ENCODE measurements at regions not wholly inside any gene's neighbourhood (a gene's known extent, or its start where the extent isn't known, plus 50 kb on each side); places are given as distances from the start of the nearest gene placed in this dataset.
"Not testable (repeated sequence)": the region's sequence is repeated elsewhere in the genome, so short reads cannot be mapped to it uniquely, and the experiment has no call there.

DNA sequence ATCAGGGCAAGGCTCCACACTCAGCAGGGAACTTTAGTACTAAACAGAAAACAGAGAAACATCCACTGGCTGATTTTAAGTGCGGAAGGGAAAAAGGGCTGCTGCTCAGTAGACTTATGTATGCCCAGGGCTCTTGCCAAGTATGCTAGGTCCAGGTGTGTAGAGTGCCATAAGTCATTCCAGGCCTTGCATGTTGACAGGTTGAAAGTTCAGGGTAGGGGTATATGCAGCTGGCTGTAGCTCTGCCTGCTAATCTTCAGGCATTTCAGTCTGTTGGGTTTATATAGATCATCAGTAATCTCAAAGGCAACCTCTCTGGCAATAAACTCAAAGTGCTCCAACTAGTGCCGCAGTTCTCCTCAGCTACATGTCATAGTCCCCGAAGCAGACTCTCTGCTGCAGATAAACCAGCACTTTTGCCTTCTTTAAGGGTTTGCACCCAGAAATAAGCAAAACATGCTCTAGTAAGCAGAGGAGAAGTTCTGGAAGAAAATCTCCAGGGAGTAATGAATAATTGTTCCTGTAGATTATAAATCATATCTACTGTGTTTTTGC lies 134.9 kb upstream of the GRIA3 start:
- intact Hi-C loops (cut with DNase I) = no loop called here

GRCh38 chrX:123060986-123061385 lies 123.1 kb upstream of the GRIA3 start:
- no peak for DNase-seq (ENCODE audit: low spot score)
- intact Hi-C loops (cut with DNase I) = no loop called here

More for the DNA sequence above, 134.9 kb upstream of the GRIA3 start:
- no peak for DNase-seq (ENCODE audit: low spot score)

GRCh38 chrX:123064053-123064452 lies 120.0 kb upstream of the GRIA3 start:
- intact Hi-C loops (cut with DNase I) = no loop called here
- no peak for DNase-seq (ENCODE audit: low spot score)

DNA sequence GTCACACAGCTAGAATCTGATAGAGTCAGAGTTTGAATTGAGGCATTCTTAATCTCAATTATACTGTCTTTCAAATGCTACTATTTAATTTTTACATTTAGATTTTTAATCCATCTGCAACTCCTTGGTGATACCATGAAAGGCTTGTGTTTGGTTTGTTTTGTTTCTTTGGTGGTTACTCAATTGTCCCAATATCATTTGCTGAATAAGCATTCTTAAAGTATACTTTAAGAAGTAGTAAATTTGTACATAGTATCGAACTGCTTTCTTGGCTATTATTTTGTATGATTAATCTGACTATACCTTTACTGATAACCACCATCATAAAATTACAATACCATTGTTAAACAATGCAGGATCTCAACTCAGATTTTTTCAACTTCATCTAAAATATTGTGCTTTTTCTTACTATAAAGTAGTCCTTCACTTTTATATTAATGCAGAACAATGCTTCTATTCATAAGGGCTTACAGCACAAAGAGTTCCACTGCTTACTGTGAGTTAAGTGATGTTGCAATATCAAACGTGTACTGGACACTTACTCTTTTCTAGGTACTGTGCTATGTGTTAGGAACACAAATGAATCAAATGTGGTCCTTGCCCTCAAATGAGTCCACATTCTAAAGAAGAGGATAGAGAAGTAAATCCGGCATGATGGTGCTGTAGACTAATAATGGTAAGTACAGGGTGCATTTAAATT lies 111.2 kb upstream of the GRIA3 start:
- no peak for DNase-seq (ENCODE audit: low spot score)
- intact Hi-C loops (cut with DNase I) = no loop called here

DNA sequence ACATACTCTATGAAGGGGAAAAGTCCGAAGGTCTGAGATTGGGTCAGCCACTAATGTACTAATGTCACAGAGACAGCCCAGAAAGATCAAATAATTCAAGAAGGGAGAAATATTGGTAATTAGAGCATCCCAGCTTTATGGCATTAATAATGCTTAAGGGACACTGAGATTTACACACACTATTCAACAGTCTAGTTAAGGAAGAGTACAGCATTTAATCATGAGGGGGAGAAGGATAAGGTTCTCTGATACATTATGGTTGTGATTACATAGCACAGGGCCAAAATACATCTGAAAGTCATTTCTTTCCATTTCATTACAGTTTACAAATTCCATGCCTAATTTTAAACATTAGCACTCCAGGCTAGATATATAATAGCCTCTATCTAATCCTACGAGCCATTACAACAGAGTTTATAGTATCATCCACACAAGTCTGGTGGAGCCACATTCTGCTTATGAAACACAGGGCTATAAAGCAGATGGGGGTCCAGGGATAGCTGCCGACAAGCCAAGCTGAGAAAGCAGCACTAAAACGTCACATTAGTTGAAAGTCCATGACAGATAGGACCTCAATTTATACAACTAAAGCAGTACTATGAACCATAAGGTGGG lies 108.0 kb upstream of the GRIA3 start:
- intact Hi-C loops (cut with DNase I) = no loop called here
- no peak for DNase-seq (ENCODE audit: low spot score)

DNA sequence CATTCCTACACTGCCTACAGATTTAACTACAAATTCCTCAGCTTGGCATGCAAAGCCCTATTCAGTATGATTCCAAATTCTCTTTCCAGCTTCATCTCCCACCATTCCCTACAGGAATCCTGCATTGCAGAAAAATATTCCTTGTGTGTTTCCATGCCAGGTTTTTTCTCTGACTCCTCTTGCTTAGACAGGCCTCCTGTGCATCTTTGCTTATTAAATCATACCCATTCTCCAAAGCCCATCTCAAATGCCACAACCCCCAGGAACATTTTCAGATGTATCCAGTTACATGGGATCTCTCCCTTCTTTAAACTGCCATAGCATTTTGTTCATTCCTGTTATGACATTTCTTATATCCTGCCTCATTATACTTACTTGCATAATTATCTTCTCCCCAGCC lies 106.4 kb upstream of the GRIA3 start:
- intact Hi-C loops (cut with DNase I) = no loop called here
- no peak for DNase-seq (ENCODE audit: low spot score)

- intact Hi-C loops (cut with DNase I) = no loop called here
- DNase-seq (ENCODE audit: low spot score) = no peak
Observed at GRCh38 chrX:123080065-123080464, 104.0 kb upstream of the GRIA3 start.

GRCh38 chrX:123081776-123082175 lies 102.3 kb upstream of the GRIA3 start:
- intact Hi-C loops (cut with DNase I) = no loop called here
- DNase-seq (ENCODE audit: low spot score) = no peak

GRCh38 chrX:123083924-123084323 lies 100.2 kb upstream of the GRIA3 start:
- no peak for DNase-seq (ENCODE audit: low spot score)
- intact Hi-C loops (cut with DNase I) = no loop called here

DNA sequence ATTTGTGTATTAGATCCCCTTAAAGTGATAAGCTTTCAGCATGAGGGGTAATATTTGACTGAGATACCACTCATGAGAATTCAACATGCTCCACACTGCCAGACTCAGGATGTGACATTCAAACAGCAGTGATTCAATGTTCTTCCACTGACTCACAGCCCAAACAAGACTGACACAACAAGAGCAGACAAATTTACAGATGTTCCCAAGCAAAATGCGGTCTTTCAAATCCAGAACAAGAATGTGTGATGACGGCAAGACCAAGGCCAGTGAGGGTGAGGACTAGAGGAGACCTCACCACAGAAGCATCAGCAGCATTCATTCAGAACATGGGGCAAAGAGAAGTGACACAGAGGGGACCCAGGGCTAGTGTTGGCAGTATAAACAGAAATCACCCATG lies 99.3 kb upstream of the GRIA3 start:
- intact Hi-C loops (cut with DNase I) = no loop called here
- DNase-seq (ENCODE audit: low spot score) = no peak

DNA sequence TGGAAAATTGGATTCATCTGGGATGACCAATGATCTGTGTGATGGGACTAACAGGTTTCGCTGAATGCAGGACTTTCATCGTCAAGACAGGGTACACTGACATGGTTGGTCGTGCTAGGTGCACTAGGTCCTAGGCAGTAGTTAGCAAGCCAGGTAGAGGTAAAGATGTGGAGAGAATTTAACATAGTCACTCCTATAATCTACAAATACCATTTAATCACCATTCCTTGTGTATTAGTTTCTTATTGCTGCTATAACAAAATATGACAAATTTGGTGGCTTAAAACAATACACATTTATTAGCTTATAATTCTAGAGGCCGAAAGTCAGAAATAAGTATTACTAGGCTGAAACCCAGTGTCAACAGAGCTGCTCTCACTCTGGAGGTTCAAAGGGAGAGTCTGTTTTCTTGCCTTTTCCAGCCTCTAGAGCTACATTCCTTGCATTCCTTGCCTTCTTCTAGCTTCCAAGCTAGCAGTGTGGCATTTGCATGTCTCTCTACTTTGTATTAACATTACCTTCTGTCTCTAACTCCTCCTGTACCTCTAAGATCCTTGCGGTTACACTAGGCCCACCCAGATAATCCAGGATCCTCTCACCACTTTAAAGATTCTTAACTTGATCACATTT lies 98.7 kb upstream of the GRIA3 start:
- intact Hi-C loops (cut with DNase I) = no loop called here
- no peak for DNase-seq (ENCODE audit: low spot score)

DNA sequence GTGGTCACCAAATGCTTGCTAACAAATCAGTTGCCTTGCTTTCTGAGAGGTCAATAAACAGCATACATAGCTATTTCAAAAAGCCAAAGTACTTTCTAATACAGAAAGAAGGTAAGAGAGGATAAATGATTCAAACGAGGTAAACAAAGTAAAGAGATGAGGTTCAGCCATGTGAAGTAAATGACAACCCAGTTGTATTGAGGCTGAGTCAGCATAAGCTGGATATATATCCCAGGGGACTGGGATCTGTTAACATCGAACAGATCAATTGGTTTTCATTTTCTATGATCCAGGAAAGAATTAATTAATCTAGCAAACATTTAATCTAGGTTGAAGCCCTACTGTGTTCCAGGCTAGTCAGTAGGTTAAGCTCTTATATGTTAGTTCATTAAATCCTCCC lies 97.3 kb upstream of the GRIA3 start:
- intact Hi-C loops (cut with DNase I) = no loop called here
- no peak for DNase-seq (ENCODE audit: low spot score)

DNA sequence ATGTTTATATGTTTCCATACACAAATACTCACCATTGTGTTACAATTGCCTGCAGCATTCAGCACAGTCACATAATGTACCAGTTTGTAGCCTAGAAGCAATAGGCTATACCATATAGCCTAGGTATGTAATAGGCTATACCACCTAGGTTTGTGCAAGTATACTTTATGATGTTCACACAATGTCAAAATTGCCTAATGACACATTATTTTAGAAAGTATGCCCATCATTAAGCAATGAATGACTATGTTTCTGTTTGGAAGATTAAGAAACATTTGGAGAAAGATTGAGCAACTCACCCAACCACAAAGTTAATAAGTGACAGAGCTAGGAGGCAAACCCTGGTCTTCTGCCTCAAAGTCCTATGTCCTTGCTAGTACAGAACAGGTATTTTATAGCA lies 96.8 kb upstream of the GRIA3 start:
- no peak for DNase-seq (ENCODE audit: low spot score)
- intact Hi-C loops (cut with DNase I) = no loop called here

- intact Hi-C loops (cut with DNase I) = no loop called here
Observed at GRCh38 chrX:123088331-123088730, 95.7 kb upstream of the GRIA3 start.

DNA sequence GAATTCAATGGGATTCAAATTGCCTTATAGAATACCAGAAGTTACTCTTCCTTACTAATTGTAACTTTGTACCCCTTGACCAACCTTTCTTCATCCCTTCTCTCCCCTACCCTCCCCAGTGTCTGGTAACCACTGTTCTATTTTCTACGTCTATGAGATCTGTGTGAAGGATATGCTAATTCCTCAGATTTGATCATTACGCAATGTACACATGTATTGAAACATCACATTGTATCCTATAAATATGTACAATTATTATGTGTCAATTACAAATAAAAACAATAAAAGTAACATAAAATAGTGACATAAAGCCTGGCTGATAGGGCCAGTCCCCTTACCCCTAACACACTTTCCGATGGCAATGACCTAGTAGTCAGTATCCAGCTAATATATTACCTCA lies 95.1 kb upstream of the GRIA3 start:
- DNase-seq (ENCODE audit: low spot score) = no peak
- intact Hi-C loops (cut with DNase I) = no loop called here

More at GRCh38 chrX:123088331-123088730, 95.7 kb upstream of the GRIA3 start:
- no peak for DNase-seq (ENCODE audit: low spot score)

DNA sequence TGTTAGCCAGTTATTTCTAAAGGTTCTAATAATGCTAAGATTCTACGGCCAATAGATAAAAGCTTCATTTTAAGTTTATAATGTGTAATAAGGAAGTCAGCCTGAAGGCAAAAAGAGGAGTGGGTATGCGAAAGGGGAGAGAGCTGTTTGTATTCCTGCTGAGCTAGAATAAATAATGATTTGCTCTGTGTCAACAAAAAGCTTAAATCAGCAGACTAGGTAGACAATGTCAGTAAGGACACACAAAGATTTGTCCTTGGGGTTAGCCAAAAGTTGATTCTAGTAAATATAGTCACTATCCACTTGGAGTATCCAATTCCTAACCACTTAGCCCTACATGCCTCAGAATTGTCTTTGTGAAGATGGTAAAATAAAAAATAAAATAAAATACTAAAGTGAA lies 90.3 kb upstream of the GRIA3 start:
- intact Hi-C loops (cut with DNase I) = no loop called here
- no peak for DNase-seq (ENCODE audit: low spot score)

DNA sequence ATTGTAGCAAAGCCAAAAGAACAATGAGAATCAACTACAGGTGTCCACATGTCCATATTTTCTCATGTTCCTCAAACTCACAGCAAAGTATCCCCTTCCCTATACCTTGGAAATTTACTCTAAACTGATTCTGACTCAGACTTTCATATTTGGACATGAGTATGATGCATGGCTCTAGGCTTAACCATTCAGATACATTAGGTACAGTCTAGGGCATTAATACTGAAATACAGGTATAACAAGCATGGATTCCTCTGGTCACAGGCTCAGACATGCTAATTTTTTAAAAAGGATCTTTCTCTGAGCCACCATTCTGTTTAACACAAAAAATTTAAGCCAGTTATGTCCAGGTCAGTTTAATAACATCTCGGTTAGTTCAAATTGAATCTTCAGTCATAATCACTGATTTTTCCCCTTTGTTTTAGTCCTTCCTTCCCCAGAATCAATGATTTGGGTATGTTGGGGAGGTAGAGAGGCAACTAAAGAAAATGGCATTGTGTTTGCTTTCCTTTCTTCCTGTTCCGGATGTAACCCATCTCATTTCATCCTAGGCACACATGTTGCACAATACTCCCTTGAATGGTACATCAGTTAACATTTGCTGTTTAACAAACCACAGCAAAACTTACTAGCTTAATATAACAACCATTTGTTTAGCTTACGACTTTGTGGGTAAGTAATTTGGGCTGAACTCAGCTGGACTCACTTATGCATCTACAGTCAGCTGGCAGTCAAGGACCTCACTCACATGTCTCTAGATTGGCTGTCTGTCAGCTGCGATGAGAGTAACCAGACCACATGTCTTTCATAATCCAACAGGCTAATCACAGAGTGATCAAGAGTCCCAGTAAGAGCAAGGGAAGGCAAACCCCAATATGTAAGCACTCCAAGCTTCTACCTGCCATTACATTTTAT lies 75.3 kb upstream of the GRIA3 start:
- DNase-seq (ENCODE audit: low spot score) = no peak
- intact Hi-C loops (cut with DNase I) = no loop called here

DNA sequence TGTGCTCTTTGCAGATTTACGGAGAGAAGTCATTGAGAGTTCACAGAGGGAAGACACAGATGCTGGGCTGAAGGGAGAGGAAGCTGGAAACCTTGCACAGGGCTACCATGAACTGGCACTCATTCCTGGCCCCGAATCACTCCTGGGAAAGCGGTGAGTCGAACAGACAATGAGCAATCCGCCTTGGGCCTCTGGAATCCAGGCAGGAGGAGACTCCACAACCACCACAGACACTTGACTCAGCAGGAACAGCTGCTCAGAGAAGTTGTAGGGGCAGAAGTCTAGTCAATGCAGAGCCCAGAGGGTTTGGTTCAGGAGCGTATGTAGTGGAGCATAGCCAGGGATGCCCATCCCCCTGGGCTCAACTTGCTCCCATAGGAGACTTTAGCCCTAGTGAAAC lies 62.8 kb upstream of the GRIA3 start:
- intact Hi-C loops (cut with DNase I) = no loop called here
- no peak for DNase-seq (ENCODE audit: low spot score)

- DNase-seq (ENCODE audit: low spot score); intact Hi-C loops (cut with DNase I): not testable (repeated sequence)
Observed at GRCh38 chrX:123129805-123130204, 54.3 kb upstream of the GRIA3 start.
